Glomerular visceral epithelial cell (primary cell): ENCODE measurements at regions not wholly inside any gene's neighbourhood (a gene's known extent, or its start where the extent isn't known, plus 50 kb on each side); places are given as distances from the start of the nearest gene placed in this dataset.
"Not testable (repeated sequence)": the region's sequence is repeated elsewhere in the genome, so short reads cannot be mapped to it uniquely, and the experiment has no call there.

Source experiments
- DNase-seq: peaks from one replicate; pipeline ENCODE4 v3.0.0-alpha.2; 2016; ENCODE audit errors: extremely low spot score

DNA sequence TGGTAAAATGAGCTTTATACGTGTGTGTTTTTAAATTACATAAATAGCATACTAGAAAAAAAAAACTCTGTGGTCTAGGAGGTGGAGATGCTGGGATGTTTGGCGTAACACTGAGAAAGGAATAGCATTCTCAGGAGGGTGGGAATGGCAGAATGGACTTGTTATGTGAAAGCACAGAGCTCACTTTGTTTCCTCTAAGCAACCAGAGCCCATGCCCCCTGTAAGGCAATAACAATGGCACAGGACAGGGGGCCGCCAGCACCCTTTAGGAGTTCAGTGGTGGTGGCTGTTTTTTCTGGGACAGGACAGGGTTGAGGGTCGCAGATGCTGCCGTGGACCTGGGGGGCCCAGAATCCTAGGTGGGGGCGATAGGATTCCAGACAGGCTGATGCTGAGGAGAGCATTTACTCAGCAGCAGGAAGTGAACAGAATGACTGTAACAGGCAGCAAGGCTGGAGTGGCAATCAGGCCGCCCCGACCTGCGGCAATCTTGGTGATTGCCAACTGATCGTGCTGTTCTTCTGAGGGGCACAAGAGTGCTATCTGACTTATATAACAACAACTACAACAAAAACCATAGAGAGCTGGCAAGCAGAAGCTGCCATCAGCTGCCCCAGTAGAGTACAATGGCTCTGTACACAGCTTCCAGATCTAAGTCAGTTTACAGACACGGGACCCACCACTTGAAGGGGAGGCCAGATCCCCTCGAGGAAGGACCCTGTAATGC is 160.4 kb downstream of the UACA start:
- no peak for DNase-seq

DNA sequence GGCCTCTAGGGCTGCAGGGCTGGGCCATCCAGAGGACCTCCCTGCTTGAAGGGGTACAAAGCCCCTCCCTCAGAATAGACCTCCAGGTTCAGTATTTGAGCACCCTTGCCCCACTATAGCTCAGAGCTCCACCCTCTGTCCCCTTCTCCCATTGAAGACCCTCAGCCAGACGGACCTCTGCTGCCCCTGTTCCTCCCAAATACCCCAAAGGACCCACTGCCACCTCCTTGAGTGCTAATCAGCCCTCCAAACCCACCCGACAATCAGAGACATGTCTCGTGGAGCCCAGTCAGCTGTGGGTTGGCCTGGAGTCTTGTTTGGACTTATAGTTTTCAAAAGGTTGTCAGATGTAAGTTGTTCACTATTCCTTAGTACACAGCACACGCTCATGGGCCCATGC is 161.1 kb downstream of the UACA start:
- DNase-seq: no peak

DNA sequence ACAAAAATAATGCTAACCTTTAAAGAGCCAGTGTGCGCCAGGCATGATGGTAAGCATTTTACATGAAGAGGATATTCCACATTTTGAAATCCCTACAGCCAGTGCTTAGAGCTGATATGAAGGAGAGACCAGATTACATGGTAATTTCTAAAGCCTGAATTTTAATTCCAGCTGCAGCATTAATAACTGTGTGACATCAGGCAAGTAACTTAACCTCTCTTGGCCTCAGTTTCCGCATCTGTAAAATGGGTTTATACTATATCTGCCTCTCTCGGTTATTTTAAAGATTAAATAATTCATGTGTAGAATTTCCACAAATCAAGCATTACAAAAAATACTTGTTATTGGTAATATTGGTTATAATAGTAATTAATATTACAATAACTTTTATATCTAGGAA is 165.4 kb downstream of the UACA start:
- DNase-seq: no peak

DNA sequence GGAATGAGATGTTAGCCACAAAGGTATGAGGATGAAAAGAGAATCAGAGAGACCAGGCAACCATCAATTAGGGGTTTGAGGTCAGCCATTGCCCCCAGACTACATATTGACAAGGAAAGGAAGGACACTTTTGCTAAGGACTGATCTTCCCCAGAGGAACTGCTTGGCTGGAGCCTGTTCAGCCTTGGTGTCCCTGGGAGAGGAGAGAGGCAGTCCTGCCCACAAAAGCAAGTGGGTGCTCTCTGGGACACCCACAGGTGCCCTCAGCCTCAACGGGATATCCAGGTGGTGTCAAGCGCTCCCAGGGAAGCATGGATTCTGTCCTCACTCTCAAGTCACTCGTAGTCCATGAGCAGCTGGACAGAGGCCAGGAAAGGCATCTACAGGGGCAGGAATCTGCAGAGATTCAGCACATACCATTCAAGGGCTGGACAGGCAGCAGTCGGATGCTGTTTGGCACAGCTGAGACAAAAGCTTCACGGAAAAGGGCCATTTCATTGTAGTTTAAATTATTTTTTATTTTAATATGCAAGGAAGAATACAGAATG is 166.2 kb downstream of the UACA start:
- DNase-seq: peak; percentile 52

DNA sequence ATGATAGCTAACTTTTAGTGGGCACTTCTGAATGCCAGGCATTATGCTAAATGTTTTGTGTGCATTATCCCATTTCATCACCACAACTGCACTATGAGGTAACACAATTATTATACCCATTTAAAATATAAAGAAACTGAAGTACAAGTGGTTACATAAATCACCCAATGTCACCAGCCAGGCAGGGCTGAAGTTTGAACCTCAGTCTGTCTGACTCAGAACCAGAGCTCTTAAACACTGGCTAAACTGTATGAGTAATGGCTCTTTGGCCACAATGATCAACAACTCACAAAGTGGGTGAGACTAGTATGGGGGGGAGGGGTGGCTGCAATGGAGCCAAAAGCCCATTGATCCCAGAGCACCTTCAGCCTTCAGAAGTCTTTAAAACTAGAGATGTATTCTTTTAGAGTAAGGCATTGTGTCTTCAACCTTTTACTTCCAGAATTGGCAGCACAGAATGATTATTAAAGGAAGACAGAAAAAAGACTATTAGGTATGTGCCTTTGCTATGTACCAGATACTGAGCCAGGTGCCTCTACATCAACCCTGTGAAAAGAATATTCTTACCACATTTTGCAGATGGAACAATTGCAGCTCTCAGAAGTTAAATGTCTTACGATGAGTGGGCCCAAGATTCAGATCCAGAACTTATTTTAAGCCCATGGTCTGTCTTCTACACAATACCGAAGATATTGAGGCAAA is 166.9 kb downstream of the UACA start:
- peak; percentile 86 for DNase-seq

DNA sequence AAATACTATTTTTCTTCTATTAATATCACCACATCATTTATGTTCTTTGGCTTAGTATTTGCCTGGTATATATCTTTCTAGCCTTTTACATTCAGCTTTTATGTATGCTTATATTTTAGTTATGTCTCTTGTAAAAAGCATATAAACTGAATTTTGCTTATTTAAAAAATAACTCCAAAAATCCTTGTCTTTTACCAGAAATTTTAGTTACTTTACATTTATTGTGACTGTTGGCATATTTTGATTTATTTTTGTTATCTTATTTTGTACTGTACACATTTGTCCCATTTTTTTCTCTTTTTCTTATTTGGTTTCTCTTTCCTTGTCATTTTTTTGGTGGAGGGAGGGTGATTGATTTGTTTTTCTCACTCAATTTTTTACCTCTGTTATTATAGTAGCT is 169.6 kb downstream of the UACA start:
- DNase-seq: no peak

DNA sequence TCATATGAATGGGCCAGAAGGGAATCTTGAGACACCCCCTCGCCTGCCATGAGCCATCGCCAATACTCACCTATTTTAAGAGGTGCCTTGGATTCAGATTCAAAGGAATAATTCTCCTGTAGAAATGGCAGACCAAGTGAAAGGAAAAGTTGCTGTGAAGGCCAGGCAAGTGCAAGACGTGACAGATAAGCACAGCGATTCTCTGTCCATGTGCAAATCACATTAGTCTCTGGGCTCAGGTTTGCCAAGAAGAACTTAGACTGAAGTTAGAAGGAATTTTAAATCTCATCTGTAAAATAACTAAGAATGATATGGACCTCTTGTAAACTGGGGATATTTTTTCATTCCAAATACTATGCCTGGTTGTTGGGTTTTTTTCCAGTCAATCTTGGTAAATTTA is 173.6 kb downstream of the UACA start:
- no peak for DNase-seq

DNA sequence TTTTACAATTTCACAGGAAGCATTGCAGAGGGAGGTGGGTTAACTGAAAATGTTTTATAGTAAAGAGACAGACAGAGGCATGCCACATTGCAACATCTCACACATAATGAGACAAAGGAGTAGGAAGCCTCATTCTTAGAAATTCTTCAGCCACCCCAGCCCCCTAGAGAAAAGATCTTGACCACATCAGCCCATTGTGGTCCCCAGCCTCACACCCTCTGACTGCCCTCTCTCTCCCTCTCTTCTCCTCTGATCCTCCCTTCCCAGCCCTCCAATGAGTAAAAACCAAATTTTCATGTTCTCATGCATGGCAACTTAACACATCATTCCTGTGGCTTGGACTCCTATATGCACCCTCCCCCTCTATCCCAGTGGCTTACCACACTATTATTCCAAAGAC is 174.1 kb downstream of the UACA start:
- peak; percentile 91 for DNase-seq

DNA sequence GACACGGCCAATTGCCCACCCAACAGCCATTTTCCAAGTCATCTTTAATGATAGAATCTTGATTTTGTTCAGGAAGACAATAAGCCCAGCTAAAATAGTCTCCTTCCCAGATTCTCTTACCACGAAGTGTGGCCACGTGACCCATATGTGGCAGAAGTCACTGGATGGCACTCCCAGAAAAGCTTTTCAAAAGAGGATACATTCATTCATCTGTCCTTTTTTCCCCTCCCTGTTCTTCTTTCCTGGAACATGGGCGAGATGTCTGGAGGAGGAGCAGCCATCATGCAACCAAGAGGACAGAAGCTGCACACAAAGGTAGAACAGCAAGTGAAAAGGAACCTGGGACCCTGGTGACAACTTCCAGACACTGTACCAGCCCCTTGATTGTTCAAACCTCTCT is 174.7 kb downstream of the UACA start:
- no peak for DNase-seq

DNA sequence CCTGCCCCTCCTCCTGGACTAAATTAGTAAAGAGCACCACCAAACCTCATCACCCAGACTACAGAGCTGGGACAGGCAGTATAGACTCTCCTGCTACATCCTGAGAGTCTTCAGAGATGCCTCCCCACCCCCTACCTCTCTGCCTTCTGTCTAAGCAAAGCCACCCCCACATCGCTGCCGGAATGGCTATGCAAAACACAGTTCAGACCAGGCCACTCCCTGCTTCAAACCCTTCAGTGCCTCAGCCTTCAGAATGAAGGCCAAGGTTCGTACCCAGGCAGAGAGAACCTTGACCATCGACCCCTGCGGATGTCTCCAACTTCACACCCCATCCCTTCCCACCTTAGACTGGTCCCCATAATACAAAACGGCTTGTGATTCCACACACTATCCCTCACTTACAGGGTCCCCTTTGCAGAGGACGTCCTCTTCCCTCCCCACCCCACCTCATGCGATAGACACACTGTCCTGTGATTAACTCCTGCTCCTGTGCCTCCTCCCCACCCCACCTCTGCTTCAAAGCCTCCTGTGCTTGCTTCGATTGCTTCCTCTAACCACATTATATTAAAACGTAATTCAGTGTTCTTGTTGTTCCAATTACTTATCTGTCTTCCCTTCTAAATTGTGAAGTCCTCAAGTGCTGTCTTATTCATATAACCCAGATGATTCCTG is 175.3 kb downstream of the UACA start:
- no peak for DNase-seq

DNA sequence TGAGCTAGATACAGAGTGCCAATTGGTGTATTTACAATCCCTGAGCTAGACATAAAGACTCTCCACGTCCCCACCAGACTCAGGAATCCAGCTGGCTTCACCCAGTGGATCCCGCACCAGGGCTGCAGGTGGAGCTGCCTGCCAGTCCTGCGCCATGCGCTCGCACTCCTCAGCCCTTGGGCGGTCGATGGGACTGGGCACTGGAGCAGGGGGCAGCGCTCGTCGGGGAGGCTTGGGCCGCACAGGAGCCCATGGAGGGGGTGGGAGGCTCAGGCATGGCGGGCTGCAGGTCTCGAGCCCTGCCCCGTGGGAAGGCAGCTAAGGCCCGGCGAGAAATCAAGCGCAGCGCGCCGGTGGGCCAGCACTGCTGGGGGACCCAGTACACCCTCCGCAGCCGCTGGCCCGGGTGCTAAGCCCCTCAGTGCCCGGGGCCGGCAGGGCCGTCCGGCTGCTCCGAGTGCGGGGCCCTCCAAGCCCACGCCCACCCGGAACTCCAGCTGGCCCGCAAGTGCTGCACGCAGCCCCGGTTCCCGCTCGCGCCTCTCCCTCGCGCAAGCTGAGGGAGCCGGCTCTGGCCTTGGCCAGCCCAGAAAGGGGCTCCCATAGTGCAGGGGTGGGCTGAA is 176.2 kb downstream of the UACA start:
- DNase-seq: not testable (repeated sequence)

DNA sequence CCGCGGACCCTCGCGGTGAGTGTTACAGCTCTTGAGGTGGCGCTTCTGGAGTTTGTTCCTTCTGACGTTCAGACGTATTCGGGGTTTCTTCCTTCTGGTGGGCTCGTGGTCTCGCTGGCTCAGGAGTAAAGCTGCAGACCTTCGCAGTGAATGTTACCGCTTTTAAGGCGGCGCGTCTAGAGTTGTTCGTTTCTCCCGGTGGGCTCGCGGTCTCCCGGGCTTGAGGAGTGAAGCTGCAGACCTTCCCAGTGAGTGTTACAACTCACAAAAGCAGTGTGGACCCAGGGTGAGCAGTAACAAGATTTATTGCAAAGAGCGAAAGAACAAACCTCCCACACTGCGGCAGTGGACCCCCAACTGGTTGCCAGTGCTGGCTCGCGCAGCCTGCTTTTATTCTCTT is 177.1 kb downstream of the UACA start:
- no peak for DNase-seq

DNA sequence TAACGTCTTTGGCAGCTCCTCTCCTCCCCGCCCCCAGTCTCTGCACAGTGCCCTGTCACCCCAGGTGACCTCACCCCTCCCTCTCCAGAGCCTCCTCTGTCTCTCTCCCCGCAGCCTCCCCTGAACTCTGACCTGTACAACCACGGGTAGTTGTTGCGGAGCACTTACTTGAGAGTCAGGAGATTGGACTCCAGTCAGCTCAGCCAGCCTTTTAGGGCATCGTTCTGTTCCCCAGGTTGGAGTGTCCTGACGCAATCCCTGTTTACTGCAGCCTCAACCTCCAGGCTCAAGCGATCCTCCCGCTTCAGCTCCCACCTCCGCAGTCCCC is 177.7 kb downstream of the UACA start:
- no peak for DNase-seq

DNA sequence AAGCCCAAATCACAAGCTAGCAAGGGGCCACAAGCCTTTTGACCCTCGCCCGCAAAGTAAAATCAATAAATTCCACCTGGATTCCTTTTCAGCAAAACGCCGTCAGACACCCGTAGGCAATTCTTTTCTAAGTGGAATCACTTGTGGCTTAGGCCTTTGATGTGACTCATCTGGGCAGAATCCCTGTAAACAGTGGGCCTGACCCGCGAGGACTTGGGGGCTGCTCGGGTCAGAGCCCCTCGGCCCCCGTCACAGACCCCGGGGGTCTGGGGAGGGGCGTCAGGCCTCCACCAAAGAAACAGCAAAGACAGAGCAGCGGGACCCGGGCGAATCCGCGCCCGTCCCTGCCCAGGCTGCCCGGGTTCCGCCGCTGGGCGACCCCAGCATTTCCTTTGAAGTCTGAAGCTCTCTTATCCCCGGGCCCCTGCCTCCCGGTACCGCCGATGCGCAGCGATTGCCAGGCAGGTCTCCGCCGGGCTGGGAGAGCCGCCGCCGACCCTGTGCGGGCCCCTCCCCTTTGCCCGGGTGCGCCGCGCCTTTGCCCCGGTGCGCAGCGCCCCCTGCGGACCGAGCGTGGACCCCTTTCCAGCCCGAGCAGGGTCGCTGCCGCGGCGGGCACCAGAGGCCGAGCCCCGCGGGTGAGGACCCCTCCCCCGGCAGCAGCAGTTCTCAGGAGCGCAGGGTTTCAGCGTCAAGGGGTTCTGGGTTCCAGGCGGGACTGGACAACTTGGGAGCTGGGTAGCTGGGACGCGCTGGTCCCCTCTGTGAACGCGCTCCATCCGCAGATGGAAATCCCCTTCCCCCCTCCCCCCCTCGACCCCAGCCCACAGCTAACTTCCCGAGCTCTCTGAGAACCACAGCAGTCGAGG is 178.3 kb downstream of the UACA start:
- DNase-seq: peak; percentile 41

DNA sequence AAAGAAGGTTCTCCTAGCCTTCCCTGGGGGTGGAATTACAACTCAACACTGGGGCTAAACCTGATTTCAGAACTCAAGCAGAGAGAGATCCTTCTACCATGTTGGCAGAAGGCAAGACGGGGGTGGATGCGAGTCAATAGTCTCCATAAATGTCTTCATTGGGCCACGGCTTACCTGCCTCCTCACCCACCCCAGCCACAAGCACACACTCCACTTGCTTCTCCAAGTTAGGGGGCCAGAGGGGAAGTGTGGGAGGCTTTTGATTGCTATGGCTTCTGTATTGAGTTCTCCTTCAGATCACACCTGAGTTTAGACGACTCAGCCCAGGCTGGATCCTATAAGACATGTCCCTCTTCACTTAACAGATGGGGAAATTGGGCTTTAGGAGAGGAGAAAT is 178.9 kb downstream of the UACA start:
- no peak for DNase-seq

DNA sequence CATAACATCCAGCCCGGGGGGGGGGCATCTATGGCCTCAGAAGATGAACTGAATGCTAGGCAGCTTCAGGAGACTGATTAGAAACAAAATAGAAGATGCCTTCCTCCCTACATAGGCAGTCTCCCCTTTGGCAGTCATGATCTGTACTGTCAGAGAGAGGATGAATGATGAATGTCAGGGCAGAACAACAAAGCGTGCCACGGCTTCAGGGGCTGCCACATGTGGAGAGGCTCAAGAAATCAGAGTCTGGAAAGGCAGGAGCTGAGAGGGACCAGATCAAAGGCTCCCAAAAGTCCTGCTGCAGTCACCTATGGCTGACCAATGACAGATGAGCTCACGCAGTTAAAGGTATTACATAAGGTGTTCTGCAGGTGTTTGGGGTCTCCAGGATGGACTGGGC is 180.4 kb downstream of the UACA start:
- no peak for DNase-seq

DNA sequence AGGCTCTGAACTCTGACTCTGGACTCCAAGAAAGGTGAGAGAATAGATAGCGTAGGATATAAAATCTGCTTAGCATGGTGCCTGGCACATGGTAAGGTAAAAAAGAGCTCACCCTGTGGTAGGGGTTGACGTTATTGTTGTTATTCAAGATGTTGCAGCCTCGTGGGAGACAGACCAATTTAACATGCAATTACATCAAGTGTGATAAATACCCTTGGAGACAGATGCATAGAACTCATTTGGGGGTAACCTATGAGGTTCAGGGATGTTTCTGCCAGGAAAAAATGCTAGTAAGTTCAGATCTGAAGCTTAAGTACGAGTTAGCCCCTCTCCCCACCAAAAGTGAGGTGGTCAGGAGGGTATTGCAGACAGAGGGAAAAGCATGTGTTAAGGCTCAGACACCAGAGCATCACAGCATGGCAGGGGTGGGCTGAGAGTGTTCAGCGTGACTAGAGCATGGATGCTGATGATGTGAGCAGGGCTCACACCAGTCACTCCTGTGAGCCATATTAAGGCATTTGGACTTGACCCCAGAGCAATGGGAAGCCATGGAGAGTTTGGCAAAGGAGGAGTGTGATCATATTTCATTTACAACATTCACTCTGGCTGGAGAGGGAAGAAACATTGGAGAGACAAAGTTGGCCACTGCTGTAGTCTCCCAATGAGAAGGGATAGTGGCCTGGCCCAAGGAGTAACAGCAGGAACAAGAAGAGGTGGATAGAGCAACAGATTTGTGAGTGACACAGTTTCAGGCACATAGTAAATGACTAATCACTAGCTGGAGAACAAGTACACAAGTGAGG is 181.0 kb downstream of the UACA start:
- no peak for DNase-seq

DNA sequence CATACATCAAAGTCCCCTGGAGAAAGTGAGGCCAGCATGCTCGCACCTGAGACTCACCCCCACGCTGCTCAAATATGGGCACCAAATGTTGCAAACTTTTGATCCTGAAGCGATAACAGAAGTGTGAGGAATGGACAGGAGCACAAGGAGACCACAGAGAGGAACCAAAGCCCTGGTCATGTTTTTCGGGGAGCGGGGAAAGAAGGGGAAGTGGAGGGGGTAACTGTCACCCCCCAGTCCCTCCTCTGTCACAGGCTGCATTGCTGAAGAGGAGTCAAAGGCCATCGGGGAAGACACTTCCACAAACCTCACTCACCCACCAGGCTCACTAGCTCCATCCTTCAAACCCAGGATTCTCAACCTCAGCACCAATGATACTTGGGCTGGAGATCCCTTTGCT is 182.4 kb downstream of the UACA start:
- no peak for DNase-seq

DNA sequence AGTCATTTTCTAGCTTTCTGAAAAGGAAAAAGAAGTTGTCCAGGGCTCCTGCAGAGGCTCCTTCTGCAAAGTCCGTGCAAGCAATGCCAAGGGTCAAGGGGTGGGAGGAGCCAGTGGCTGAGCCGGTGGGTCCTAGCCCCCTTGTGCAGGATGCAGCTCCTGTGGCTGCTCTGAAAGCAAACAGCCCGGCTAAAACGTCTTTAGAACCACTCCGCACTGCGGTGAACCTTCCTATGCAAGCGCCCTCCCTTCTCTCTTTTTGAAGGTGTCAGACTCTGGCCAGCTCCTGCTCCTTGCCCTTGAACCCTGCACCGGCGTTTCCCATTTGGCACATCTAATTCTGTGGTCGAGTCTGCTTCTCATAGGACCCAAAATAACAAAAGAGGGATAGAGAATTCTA is 183.1 kb downstream of the UACA start:
- no peak for DNase-seq

DNA sequence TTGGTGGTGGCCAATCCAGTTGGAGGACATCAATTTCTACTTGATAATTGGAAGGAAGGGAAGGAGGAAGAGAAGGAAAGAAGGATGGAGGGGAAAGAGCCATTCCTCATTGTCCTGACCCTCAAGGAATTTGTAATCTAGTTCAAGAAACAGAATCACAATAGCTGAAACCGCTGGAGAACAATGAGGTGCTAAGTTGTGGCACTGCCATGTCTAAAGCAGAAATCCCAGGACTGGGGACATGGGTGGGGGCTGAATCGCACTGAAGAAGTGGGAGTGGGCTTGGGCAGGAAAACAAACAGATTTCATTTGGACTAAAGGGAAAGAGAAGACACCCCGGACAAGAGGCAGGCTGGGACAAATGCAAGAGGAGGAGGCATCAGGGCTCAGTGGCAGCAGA is 183.6 kb downstream of the UACA start:
- DNase-seq: no peak

DNA sequence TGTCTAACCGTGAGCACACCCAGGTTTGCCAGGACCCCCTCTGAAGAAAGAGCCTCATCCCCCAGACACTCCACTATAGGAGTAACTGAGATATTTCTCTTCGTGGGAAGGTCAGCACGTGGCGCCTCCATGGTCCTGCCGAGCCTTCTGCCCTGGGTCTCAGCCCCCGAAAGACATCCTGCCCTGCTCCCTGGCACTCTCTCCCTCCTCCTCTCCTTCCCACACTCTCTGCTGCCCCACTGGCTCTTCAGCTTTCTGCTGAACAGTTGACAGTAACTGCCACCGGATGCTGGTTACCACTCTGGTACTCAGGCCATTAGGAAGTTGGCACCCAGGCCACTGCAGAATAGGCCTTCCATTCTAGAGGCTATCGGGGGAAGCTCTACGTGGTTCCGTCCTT is 185.2 kb downstream of the UACA start:
- DNase-seq: no peak
